ENCODE measurements at regions not wholly inside any gene's neighbourhood (a gene's known extent, or its start where the extent isn't known, plus 50 kb on each side); places are given as distances from the start of the nearest gene placed in this dataset.
A peak's percentile ranks its signal among the peaks of the same experiment; 100 is the strongest.
"Not testable (repeated sequence)": the region's sequence is repeated elsewhere in the genome, so short reads cannot be mapped to it uniquely, and the experiment has no call there.

DNA sequence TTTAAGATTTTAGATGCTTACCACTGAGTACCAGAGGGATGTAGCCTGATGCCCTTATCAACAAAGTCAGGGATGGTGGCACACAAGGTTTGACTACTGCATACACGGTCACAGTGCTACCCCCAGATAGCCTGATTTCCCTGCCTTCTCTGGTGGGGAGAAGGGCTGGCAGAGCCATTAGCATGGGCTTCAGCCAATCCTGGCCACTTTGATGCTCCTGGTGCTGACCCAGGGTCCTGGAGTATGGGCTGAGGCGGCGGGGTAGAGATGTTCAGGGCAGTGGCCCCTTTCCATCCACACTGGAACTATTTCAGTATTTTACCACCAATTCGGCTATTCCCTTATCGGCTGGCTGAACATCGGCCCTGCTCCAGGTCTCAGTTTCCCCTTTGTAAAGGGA, 83.2 kb downstream of the POTEB3 start:
- FAIRE-seq: not testable (repeated sequence)

DNA sequence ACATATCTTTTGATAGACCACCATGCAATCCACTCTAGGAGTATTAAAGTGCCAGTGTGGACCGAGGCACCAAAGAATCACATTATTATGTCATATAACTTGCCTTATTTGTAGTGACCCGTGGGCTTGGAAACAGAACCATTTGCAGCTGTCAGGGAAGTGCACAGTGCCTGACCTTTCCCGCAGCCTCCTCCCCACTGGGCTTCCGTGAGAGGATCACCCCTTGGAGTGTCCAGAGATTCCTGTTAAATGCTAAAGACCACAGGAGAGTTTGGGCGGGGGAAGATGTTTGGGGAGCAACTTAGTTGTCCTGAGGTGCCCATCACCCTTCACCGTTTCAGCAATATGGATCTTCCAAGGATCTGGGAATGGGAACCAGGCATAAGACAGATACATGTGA, 84.4 kb downstream of the POTEB3 start:
- not testable (repeated sequence) for FAIRE-seq

DNA sequence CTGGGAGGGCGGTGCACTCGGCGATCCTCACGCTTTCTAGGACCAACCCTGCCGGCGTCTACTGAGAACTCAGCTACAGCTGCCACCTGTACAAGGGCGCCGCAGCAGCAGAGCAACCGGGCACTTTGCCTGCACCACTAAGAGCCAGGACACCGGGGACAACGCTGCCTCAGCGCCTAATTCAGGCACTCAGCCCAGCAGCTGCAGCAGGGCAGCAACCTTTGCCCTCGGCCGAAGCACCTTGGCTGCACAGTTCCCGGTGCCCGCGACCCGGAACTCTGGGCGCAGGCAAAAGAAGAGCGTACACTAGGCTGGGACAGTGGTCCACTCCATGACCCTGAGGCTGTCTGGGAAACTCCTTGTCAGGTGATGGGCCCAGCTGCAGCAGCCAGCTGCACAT, 85.7 kb downstream of the POTEB3 start:
- FAIRE-seq: not testable (repeated sequence)

DNA sequence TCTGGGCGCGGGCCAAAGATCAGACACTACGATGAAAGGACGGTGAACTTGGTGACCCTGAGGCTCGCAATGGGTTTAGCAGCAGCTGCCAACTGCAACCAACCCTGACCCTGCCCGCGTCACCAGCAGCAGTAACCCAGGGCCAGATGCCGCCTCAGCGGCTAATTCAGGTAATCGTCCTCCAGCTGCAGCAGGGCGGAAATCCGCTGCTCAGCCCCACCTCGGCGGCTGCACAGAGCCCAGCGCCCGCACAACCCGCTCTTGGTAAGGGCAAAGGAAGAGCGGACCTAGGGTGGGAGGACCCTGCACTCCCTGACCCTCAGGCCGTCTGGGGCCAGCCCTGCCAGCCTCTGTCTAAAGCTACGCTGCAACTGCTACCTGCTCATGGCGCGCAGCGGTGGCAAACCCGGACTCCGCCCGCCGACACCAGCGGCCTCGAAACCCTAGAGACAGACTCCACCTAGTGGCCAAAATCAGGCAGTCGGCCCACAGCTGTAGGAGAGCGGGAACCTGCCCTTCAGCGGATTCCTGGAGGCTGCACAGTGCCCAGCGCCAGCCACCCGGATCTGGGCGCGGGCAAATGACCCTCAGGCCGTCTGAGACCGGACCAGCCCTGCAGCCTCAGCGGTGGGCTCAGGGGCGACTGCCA, 87.5 kb downstream of the POTEB3 start:
- FAIRE-seq: not testable (repeated sequence)

DNA sequence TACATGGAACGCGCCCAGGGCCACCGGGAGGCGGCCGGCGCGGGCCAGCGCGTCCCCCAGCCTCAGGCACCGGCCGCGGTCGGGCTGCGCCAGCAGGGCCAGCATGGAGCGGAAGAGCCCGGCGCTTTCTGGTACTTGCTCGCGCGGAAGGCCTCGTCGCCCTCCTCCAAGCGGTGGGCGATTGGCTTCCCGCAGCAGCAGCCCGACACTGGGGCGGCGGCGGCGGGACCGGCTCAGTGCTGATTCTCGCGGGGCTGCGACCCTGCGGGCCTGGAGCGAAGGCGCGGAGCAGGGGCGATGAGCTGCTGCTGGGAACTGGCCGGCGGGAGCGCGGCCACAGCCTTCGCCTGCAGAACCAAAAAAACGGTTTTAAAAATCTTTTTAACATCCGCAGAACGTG, 95.3 kb downstream of the POTEB3 start:
- not testable (repeated sequence) for FAIRE-seq

DNA sequence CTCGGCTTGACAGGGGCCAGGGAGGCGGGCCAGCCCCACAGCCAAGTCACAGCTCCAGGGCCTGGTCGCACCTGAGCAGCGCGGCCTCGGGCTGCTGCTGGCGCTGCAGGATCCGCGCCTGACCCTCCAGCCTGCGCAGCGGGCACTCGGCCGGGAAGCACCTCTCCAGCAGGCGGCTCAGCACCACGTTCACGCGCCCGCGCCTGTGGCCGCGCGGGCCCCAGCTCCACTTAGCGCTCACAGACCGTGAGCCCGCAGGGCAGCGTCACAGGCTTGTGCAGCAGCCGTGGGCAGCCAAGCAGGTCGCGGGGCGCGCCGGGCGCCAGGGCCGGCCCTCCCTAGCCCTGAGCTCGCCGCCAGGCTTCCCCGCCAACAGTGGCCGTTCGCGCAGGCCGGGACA, 95.8 kb downstream of the POTEB3 start:
- not testable (repeated sequence) for FAIRE-seq

DNA sequence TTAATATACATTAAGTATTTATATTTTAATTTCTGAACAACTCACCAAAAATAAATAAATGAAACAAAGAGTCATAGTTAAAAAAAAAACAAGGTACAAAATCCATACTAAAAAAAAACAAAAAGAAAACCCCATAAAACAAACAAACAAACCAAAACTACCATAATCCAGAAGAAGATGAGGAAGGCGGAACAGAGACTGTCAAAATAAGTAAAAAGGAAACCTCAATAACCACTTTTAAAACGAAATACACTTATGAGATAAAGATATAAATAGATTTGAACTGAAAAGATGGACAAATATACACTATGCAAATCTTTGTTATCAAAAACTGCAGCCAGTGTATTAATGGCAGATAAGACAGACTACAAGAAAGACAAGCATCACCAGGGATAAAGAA, 103.3 kb downstream of the POTEB3 start:
- not testable (repeated sequence) for FAIRE-seq

DNA sequence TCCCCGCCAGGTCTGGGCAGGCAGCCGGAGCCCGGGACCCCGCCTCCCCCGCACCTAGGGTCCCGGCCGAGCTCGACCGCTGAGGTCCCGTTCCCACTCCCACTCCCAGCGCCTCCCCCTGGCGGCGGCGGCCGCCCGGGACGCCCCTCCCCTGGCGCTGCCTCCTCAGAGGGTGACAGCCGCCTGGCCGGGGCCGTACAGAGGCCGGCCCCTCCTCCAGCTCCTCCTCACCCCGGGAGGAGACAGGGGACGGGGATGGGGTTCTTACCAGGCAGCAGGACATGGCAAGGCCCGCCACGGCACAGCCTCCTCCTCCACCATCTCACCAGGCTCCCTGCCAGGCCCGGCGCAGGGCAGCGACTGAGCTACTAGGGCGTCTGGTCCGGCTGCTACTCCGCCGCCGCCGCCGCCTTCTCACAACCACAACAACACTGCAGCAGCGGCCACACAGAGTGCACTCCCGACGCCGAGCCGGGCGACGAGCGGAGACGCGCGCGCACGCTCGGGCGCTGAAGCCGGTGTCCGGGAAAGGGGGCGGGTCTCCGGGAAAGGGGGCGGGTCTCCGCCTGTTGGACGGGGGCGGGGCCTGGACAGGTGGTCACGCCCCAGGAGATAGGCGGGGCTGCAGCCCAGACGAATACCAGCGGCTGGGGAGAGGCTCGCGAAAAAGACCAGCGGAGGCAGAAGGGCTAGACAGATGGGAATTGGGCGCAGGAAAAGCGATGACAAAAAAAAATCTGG, 115.4 kb downstream of the POTEB3 start:
- FAIRE-seq: not testable (repeated sequence)

DNA sequence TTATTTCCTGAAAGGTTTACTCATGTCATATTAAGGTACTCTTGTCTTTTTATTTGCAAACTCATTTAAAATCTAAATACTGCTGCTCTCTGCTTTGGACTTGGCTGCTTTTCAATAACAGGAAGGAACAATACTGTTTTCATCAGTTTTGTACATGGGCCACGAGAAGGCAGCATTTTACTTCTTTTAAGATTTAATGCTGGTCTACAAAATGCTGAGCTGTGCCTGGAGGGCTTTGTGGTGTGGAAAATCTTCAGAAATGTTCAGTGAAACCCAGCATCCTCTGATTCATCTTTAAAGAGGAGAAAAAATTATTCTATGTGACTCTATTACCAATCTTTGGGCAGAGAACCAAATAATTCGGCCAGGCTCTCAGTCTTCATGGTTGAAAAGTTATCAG, 155.9 kb downstream of the POTEB3 start:
- not testable (repeated sequence) for FAIRE-seq

DNA sequence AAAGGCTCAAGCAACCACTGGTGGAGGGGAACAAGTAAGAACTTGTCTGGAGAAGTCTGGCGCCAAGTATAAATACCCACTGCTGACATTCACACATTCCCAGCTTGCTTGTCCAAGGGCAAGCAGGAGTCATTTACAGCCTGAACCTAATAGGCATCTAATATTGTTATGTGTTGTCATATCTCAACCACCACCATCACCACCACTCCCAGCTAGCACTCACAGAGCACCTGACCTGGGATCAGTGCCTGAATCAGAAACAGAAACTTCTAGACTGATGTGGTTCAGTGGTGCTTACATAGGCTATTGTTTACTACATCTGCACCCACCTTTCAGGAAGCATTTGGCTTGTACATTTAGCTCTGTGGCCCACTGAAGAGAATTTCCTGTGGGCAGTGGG, 157.1 kb downstream of the POTEB3 start:
- FAIRE-seq: not testable (repeated sequence)

DNA sequence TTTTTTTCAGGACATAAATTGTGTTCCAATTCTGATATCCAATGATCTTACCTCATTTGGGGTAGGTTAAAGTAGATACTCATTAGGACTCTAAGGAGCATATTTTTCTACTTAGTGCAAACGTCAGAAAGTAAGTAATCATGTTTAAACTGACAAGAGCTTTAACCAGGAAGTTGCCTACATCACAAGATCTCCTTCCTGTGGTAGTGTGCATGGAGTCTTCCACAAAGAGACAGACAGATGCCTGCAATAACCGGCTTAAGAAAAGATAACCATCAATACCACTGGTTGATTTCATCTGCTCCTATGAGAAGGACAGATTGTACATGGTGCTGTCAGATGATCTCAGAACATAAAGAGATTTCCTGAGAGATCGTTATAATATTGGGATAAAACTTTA, 160.0 kb downstream of the POTEB3 start:
- FAIRE-seq: not testable (repeated sequence)

DNA sequence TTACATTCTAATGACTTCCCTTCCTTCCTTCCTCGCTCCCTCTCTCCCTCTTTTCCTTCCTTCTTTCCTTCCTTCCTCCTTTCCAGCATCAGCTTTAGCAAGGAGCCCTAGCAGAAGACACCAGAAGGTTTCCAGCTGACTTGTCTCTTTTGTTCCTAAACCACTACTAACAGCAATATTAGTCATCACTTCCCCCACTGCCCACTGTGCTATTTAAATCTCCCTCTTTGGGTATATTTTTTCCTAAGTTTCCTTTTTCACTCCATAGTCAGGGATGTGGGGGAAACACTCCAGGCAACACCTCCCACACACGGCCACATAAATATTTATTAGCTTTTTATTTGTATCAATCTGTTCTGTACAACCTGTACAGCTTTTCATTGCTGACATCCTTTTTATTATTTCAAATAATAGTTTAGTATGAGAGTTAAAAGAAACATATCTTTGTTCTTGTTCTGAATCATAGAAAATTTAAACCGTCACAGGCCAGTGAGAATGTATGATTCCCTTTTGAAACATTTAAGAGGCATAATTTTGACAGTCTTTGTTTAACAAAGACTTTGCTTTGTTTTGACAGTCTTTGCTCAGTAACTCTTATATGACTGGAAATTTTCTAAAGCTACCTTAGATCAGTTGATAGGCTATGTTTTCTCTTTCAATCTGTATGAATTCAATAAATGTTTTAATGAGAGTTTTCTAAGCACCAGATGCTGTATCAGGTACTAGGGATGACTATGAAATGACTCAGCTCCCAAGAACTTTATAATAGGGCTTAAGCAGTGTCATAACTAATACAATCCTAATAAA, 167.9 kb downstream of the POTEB3 start:
- peak; percentile 74 for FAIRE-seq

DNA sequence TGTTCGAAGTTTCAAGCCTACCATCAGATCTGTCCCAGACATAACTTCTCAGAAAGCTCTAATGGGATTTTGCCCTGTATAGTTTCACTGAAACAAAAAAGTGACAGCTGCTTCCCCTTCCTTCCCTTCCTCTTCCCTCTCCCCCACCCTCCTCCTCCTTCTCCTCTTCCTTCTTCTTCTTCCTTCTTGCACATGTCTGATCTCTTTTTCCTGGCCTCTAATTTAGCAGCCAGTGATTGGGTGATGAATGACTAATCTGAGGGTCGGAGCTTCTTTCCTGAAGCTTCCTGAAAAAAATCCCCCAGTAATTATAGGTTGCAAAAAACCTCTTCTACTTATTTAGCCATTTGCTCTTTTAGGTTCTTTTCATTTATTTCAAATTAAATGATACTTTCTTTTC, 168.7 kb downstream of the POTEB3 start:
- no peak for FAIRE-seq

DNA sequence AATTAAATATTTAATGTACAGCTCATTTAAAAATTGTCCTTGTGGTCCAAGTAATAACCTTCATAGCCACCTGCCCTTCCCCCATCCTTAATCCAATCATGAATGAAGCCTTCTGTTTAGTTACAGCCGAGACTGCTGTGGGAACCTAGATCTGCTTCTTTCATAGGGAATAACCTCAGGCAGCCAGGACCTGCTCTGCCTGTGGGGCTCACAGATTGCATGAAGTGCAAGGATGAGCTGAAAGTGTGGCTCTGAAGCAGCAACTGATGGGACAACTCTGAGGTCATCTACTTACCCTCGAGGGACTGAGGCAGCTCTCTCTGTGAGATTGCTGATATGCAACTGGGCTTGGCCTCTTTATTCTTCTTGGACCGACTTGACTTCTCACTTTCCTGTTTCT, 169.8 kb downstream of the POTEB3 start:
- FAIRE-seq: no peak

DNA sequence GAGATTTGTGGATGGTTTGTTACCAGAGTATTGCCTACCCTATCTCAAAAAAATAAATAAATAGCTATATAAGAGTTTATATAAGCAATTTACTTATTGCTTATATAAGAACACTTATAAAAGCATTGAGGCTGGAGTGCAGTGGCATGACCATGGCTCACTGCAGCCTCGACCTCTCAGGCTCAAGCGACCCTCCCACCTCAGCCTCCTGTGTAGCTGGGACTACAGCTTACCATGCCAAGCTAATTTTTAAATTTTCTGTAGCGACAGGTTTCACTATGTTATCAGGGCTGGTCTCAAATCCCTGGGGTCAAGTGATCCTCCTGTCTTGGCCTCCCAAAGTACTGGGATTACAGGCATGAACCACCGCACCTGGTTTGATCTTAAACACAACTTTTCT, 170.6 kb downstream of the POTEB3 start:
- not testable (repeated sequence) for FAIRE-seq

DNA sequence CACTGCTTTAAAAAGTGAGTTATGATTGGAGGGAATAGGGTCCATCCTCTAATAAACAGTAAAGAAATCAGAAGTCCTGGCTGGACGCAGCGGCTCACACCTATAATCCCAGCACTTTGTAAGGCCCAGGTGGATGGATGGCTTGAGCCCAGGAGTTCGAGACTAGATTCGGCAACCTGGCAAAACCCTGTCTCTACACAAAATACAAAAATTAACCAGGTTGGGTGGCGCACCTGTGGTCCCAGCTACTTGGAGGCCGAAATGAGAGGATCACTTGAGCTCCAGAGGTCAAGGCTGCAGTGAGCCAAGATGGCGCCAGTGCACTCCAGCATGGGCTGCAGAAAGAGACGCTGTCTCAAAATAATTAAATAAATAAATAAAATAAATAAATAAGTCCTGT, 171.2 kb downstream of the POTEB3 start:
- FAIRE-seq: no peak

DNA sequence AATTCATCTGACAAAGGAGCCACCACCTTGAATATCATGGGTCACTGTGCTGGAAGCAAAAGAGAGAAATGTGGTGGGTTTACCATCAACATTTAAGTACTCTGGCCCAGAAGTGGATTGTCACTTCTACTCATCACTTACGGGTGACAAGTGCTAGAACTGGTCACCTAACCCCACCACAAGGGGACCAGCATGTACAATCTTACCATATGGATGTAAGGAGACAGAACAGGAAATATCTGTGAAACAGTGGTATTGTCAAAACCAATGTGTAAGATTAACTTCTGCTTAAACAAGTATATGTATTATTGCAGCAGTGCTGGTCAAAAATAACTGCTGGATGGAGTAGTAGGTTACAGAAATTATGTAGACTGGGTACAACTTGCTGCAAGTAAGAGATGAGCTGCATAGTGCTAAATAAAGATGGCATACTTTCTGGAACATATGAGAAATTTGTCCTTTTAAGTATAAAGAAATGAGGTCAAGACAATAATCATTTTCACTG, 171.8 kb downstream of the POTEB3 start:
- FAIRE-seq: no peak

DNA sequence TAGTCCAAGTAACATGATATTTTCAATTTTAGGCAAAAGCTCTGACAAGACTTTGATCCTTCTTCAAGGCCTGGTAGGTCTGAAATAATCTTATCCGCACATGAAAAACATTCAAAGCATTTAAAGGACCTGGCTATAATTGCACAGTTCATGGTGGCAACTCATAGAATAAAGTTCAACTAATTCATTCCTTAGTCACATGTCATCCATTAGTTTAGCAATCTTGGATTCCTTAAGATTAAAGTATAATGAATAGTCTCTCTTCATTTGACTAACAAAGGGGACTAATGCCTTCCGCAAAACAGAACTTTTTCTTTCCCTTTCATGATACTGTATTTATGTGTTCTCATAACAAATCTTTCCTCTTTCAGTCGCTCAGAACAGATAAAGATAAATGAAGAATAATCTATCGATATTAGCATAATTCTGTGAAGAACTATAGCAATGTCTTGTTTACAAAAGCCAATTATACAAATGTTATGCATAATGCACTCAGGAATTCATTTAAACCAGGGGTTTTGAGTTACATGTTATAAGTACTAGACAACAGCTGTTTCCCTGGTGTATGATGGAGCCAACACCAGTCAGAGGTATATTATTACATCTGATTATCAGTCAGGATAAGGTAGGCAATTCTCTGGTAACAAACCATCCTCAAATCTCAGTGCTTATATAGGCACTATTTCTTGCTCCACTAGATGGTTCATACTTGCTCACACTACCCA, 172.5 kb downstream of the POTEB3 start:
- FAIRE-seq: no peak

DNA sequence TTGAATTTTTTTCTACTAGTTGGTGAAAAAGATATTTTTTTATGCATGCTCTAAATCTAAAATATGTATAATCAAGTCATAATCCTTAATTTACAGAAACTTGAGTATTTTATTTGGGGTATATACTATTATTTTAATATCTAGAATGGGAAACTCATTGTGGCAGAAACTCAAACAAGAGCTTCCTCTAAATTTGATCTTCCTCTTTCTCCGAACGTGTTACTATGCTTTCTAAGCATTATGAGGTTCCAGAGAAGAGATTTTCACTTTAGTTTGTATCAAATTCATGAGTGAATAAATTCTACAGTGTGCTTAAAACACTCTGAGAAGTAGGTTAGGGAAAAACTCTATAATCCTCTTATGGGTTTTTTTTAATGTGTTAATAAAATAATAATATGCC, 173.1 kb downstream of the POTEB3 start:
- FAIRE-seq: no peak

DNA sequence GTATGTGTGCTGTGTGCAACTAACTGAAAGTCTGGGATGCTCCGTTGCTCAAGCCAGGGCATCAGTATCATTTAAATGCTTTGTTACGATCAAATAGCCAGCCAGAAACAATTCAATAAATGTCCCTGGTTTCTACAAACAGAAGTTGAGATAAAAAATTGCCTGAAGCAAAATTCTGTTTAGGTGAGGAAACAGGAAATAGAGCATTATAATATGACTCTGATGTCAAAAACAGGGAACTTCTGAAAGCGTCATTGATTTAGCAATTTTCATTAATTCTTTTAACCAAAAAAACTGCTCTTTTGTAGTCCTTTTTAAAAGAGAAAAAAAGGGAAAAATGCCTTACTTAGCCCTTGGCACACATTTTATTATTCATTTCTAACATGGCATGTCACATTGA, 174.7 kb downstream of the POTEB3 start:
- not testable (repeated sequence) for FAIRE-seq

DNA sequence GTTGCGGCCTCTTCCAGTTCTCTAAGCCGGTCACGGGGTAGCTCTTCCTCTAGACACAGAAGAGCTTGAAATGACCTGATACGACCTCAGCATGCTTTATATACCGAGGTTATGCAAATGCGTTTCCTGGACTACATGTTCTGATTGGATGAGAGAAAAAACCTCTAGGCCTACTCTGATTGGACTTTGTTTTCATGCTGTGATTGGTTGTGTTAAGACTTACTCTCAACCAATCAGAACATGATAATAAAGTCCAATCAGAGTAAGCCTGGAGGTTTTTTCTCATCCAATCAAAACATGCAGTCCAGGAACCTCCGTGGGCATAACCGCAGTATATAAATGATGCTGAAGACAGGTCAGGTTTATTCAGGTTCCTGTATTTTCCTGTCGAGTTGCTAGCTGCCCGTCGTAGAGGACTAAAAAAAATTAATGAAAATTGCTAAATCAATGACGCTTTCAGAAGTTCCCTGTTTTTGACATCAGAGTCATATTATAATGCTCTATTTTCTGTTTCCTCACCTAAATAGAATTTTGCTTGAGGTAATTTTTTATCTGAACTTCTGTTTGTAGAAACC, 177.4 kb downstream of the POTEB3 start:
- FAIRE-seq: no peak

All from colon (tissue), 2 donors.